ENCODE measurements at regions not wholly inside any gene's neighbourhood (a gene's known extent, or its start where the extent isn't known, plus 50 kb on each side); places are given as distances from the start of the nearest gene placed in this dataset.

GRCh38 chr16:79370736-79371135 lies 229.8 kb downstream of the MAF start:
- WGBS, result 81% methylated on average over 2 of the region's 2 CpGs
- Histone ChIP-seq H3K27ac (no peak overlapping the region), H3K4me1 (peaks cover 4% of the 10 kb centered on the region), H3K9me3 (peaks cover 11% of the 10 kb centered on the region), H3K4me3 (no peak overlapping the region), H3K36me3 (no peaks in the 10 kb centered on the region), H3K27me3 (no peaks in the 10 kb centered on the region)
- no peak for TF ChIP-seq EP300 (IDR thresholded peaks at IDR 0.05)
- DNase-seq (ENCODE audit: low spot score in 2 of 2), result no peak

DNA sequence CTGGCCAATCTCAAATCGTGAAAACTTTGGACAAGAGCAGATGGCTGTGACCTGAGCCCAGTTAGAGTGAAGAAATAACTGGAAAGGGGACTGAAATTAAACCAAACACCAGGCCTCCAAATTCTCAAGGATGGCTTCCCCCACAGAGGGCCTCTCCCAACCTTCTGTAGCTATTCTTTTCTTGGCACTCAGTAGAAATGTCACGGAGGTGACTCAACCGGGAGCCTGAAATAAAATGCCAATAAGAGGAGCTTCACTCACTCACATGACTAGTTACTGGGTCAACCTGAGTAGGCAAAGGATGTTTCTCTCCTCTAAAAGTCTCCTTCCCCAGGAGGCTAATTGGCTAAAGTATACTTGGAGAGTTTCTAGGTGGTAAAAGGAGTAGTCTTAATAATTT lies 230.7 kb downstream of the MAF start:
- peaks cover 4% of the 10 kb centered on the region for H3K4me1 ChIP-seq
- no peak for DNase-seq (ENCODE audit: low spot score in 2 of 2)
- H3K27ac ChIP-seq, result no peak overlapping the region
- peaks cover 11% of the 10 kb centered on the region for H3K9me3 ChIP-seq
- WGBS, result 51% methylated on average over 3 of the region's 3 CpGs
- no peaks in the 10 kb centered on the region for H3K36me3 ChIP-seq
- TF ChIP-seq POLR2AphosphoS5 (IDR thresholded peaks at IDR 0.05) (no peak), EP300 (IDR thresholded peaks at IDR 0.05) (no peak), CTCF (IDR thresholded peaks at IDR 0.05) (no peak), POLR2A (IDR thresholded peaks at IDR 0.05) (no peak)
- H3K4me3 ChIP-seq, result no peak overlapping the region
- H3K27me3 ChIP-seq, result no peaks in the 10 kb centered on the region

DNA sequence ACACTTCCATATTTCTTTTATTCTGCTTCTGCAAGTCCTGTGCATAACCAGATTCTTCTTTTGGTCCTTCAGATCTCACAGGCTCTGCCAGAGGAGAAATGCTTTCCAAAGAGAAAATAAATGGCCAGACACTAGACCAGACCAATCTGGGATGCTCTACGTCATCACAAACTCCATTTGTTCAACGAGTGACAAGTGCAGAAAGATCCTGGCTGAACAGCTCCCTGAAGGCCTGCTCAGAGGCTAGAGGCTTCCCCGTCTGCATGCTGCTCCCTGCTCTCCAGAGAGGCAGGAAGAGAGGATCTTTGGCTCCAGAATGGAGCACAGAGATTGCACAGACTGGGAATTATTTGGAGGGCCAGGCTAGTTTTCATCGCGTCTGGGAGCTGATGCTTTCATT lies 232.7 kb downstream of the MAF start:
- TF ChIP-seq EP300 (IDR thresholded peaks at IDR 0.05) (no peak), CTCF (IDR thresholded peaks at IDR 0.05) (no peak), POLR2A (IDR thresholded peaks at IDR 0.05) (no peak), POLR2AphosphoS5 (IDR thresholded peaks at IDR 0.05) (no peak)
- no peak overlapping the region for H3K27ac ChIP-seq

GRCh38 chr16:79366635-79367034 lies 233.9 kb downstream of the MAF start:
- no peak for DNase-seq (ENCODE audit: low spot score in 2 of 2)
- 87% methylated on average over 1 of the region's 1 CpG for WGBS
- Histone ChIP-seq H3K4me1 (peaks cover 3% of the 10 kb centered on the region), H3K36me3 (no peaks in the 10 kb centered on the region), H3K9me3 (peaks cover 11% of the 10 kb centered on the region), H3K27me3 (no peaks in the 10 kb centered on the region), H3K27ac (no peak overlapping the region), H3K4me3 (no peak overlapping the region)
- TF ChIP-seq POLR2A (IDR thresholded peaks at IDR 0.05) (no peak), EP300 (IDR thresholded peaks at IDR 0.05) (no peak), POLR2AphosphoS5 (IDR thresholded peaks at IDR 0.05) (no peak), CTCF (IDR thresholded peaks at IDR 0.05) (no peak)

More for the DNA sequence above, 232.7 kb downstream of the MAF start:
- H3K9me3 ChIP-seq, result peaks cover 11% of the 10 kb centered on the region
- H3K4me1 ChIP-seq, result peaks cover 2% of the 10 kb centered on the region
- no peaks in the 10 kb centered on the region for H3K36me3 ChIP-seq
- H3K4me3 ChIP-seq, result no peak overlapping the region
- 80% methylated on average over 5 of the region's 5 CpGs for WGBS
- DNase-seq (ENCODE audit: low spot score in 2 of 2), result no peak
- no peaks in the 10 kb centered on the region for H3K27me3 ChIP-seq

GRCh38 chr16:79365702-79366101 lies 234.8 kb downstream of the MAF start:
- Histone ChIP-seq H3K4me1 (peaks cover 4% of the 10 kb centered on the region), H3K27me3 (no peaks in the 10 kb centered on the region), H3K27ac (no peak overlapping the region), H3K36me3 (no peaks in the 10 kb centered on the region), H3K4me3 (no peak overlapping the region), H3K9me3 (peaks cover 8% of the 10 kb centered on the region)
- DNase-seq (ENCODE audit: low spot score in 2 of 2), result no peak
- TF ChIP-seq POLR2A (IDR thresholded peaks at IDR 0.05), result no peak
- no peak for TF ChIP-seq CTCF (IDR thresholded peaks at IDR 0.05)
- no peak for TF ChIP-seq POLR2AphosphoS5 (IDR thresholded peaks at IDR 0.05)
- no peak for TF ChIP-seq EP300 (IDR thresholded peaks at IDR 0.05)
- 64% methylated on average over 4 of the region's 4 CpGs for WGBS

DNA sequence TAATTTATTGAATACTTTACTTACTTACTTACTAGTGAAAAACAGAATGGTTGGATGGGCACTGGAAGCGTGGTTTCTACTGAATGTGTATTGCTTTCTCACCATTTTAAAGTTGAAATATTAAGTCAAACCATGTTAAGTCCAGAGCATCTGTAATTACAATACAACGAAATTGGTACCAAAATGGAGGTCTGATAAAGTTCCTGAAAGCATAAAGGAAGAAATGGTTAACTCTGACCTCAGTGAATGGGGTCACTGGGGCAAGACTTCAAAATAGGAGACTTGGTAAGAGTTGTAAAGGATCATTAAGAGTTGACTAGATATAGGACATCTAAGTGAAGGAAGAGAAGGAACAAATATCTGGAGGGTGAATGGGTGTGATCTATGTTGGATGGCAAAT lies 237.1 kb downstream of the MAF start:
- 87% methylated on average over 2 of the region's 2 CpGs for WGBS
- H3K4me1 ChIP-seq, result peaks cover 7% of the 10 kb centered on the region

More for the DNA sequence above, 237.1 kb downstream of the MAF start:
- H3K27me3 ChIP-seq, result no peaks in the 10 kb centered on the region
- no peak overlapping the region for H3K4me3 ChIP-seq
- no peak for DNase-seq (ENCODE audit: low spot score in 2 of 2)
- H3K9me3 ChIP-seq, result peaks cover 4% of the 10 kb centered on the region
- TF ChIP-seq POLR2AphosphoS5 (IDR thresholded peaks at IDR 0.05), result no peak
- no peak for TF ChIP-seq EP300 (IDR thresholded peaks at IDR 0.05)
- no peak for TF ChIP-seq POLR2A (IDR thresholded peaks at IDR 0.05)
- TF ChIP-seq CTCF (IDR thresholded peaks at IDR 0.05), result no peak
- no peak overlapping the region for H3K27ac ChIP-seq
- H3K36me3 ChIP-seq, result no peaks in the 10 kb centered on the region
